Superior temporal gyrus (tissue), 1 donor: ENCODE measurements at regions not wholly inside any gene's neighbourhood (a gene's known extent, or its start where the extent isn't known, plus 50 kb on each side); places are given as distances from the start of the nearest gene placed in this dataset.
"Not testable (repeated sequence)": the region's sequence is repeated elsewhere in the genome, so short reads cannot be mapped to it uniquely, and the experiment has no call there.

ENCODE experiments used
- DNase-seq: peaks from one replicate; pipeline ENCODE4 v3.0.0-alpha.2; 2016; ENCODE audit errors: extremely low spot score

DNA sequence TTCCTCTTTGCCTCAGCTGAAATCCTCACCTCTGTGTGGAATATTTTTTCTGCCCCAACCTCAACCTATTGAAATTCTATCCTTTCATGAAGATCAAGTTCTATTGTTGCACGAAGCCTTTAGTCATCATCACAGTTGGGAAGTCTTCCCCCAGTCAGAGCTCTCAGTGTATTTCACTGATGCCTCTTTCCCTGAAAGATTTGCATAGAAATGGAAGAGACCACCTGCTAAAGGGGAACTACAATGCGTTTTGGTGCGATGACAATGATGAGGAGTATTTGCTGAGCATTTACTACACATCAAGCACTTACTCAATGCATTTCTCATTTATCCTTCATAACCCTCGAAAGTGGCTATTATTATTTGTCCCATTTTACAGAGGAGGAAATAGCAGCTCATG lies 151.2 kb upstream of the KLF3 start:
- DNase-seq = no peak

DNA sequence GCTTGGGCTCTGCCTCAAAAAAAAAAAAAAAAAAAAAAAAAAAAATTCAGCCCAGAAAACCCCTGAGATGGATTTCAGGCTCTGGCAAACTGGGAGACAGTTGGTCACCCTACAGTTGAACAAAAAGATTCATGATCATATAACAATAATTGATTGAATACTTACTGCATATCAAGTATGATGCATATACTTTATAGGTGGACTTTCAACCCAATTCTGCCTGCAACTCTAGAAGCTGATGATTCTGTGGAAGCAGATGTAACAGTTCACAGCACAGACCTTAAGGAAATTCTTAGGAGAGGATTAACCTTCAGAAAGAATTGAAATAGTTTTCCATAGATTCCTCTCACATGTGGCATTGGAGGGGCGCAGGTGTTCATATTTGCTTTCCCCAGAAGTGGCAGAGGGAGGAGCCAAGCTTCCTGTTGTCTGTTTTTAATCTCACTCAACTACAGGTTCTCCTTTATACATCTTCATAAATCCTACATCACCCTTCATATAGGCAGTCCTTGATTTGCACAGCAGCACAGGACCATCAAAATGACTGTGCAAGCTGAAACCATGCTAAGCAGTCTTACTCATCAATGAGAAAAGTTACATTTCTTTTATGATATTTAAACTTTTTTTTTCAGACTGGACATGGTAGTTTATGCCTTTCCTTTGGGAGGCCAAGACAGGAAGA lies 149.4 kb upstream of the KLF3 start:
- no peak for DNase-seq

- DNase-seq = no peak
Measured at GRCh38 chr4:38516190-38516589, 147.8 kb upstream of the KLF3 start.

DNA sequence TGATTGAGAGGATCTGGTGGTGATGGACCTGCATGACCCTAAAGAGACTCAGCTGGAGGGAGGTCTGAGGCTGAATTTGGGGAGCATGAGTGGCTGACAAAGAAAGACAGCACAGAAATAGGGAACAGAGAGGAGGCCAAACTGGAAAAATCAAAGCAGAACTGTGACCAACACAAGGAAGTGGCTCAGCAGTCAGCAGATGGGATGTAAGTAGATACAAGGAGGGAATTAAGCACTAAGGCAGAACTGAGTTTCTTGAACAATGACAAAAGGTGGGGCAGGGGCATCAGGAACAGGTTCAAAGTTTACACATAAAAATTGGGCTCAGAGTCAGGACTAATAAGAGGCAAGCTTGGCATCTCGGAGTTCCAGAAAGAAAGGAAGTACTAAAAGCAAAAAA lies 144.3 kb upstream of the KLF3 start:
- no peak for DNase-seq

DNA sequence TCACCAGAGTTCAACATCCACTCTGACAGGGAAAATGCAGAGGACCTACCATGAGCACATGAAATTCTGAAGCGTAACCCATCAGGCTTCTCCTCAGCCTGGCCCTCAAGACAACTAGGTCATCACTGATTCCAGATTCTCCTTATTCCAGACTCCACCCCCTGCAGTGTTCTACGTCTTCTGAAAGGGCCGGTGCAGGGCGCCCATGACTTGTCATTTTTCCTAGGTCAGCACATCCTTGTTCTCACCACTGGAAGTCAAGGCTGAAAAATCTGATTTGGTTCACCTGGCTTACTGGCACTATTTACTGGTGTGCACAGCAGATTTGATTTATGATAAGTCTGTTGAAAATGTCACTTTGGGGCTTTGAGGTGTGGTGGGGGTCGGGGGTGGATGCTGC lies 140.9 kb upstream of the KLF3 start:
- DNase-seq = no peak

GRCh38 chr4:38523524-38524448 lies 140.2 kb upstream of the KLF3 start:
- no peak for DNase-seq

DNA sequence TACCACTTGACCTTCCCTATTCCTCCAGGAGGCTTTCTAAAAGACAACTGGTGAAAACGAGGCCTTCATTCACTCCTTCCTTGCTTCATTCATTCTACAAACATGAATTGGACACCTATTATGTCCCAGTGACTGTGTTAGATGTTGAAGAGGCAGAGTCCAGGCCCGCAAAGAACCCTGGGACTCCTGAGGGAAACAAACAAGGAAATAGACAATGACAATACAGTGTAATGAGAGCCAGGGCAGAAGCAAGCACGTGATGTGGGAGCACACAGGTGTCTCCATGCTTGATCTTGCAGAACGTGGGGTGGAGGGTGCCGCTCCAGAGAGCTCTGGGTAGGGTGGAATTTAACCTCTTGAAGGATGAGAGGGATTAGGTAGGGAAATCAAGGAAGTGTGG lies 137.6 kb upstream of the KLF3 start:
- DNase-seq = no peak

- DNase-seq = no peak
Measured at GRCh38 chr4:38529189-38530115, 134.5 kb upstream of the KLF3 start.

- no peak for DNase-seq
Measured at GRCh38 chr4:38530486-38530885, 133.5 kb upstream of the KLF3 start.

DNA sequence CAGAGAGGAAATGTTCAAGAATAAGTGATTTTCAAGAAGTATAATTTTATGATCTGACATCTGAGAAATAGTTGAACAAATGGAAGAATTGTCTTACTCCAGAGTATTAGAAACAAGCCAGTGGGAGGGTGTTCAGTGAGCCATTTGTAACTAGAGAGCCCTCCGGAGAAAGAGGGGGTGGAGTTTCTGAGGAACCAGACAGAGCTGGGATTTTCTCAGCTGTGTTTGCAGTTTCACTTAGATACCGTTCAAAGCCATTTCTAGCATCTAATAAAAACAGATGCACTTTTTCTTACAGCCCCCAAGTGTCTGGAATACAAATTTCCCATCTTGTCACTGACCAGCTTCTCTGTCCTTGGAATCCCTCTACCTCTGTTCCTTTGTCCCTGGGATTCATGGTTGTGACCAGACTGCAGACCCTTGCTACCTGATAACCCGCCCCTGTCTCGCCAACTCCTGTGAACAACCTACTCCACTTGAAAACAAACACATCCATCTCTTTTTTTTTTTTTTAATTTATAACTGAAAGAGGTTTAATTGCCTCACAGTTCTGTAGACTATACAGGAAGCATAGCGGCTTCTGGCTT lies 132.8 kb upstream of the KLF3 start:
- no peak for DNase-seq

GRCh38 chr4:38532908-38533499 lies 131.0 kb upstream of the KLF3 start:
- no peak for DNase-seq

GRCh38 chr4:38534344-38535045 lies 129.5 kb upstream of the KLF3 start:
- no peak for DNase-seq

DNA sequence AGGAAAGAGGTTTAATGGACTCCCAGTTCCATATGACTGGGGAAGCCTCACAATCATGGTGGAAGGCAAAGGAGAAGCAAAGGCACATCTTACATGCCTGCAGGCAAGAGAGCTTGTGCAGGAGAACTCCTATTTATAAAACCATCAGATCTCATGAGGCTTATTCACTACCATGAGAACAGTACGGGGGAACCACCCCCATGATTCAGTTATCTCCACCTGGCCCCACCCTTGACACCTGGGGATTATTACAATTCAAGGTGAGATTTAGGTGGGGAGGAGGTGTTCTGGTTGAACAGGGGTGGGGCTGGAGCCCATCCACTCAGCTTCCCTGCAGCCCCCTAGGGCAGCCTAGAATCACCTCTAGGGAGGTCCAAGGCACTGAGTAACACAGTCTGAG lies 128.9 kb upstream of the KLF3 start:
- DNase-seq = not testable (repeated sequence)

DNA sequence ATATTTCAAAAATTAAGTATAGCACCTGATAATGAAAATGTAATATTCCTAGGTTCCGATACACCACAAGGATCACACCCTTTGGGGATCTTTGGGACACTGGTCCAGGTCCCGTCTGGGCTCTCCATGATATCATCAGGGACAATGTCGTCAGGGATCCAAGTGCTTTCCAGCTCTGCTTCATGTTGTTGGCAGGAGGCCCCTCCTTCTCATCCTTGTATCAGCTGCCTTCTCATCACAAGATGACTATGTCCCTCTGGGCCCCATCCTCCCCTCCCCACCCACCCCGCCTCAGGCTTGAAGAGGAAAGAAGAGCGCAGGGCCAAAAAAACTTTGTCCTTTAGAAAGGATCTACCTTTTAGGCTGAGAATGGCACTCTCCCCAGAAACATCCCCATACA lies 128.3 kb upstream of the KLF3 start:
- no peak for DNase-seq

DNA sequence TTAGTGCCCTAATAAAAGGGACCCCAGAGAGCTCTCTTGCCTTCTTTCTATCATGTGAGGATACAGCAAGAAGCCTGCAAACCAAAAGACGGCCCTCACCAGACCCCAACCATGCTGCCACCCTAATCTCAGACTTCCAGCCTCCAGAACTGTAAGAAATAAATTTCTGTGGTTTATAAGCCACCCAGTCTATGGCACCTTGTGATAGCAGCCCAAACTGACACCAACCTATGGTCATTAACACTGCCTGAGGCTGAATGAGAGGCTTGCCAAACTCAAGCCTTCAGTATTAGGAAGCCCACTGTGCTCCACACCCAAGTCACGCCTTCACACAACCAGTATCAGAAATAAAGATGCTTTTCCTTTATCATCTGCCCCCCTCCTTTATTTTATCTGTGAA lies 127.3 kb upstream of the KLF3 start:
- no peak for DNase-seq

DNA sequence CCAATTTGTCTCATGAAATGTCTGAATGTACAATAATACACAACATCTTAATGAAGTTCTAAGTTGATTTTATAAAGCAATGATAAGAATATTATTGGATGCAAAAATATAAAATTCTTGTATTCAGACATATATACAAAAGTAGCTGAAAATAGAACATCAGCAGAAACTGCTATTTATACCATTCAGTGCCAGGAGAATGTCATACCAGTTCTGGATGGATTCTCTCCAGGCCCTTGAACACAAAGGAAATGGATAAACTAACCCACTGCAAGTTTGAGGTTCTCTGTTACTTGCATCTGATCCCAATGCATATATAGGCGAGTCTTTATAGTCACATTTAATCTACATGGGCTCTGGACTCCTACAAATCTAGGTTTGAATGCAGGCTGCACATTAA lies 126.3 kb upstream of the KLF3 start:
- no peak for DNase-seq

- no peak for DNase-seq
Measured at GRCh38 chr4:38538517-38538916, 125.5 kb upstream of the KLF3 start.

GRCh38 chr4:38539501-38539900 lies 124.5 kb upstream of the KLF3 start:
- DNase-seq = no peak

DNA sequence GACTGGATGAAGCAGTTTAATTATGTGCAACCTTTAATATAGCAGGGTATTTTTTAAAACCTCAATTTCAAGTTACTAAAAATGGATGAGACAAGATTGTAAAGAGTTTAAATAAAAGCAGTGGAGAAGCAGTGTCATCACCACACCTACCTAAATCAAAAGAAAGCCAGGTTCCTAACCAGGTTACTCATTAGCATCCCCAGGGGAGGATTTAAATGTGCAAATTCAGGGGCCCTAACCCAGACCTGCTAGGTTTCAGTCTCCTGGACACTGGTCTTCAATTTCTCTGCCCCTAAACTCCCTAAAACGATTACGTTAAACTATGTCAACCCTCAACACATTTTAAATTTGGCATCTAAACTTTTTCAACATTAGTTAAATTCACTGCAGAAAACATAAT lies 116.9 kb upstream of the KLF3 start:
- DNase-seq = no peak

DNA sequence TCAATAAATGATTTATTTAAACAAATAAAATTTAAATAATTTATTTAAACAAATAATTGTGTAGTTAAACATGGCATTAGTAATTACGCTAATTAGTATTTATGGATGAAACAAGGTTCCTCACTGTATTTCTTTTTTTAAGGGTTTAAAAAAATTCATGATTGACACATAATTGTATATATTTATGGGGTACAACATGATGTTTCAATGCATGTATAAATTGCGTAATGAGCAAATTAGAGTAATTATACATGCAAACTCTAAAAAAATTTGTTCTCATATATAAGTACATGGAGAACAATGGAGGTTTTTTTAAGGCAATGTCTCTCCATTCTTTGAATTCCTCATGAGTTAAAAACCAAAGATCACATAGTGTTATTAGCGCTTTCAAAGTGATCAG lies 115.7 kb upstream of the KLF3 start:
- no peak for DNase-seq

GRCh38 chr4:38559374-38559773 lies 104.6 kb upstream of the KLF3 start:
- DNase-seq = no peak
